LNCaP clone FGC (cell line): ENCODE measurements at regions not wholly inside any gene's neighbourhood (a gene's known extent, or its start where the extent isn't known, plus 50 kb on each side); places are given as distances from the start of the nearest gene placed in this dataset.

Source experiments
- DNase-seq: peaks from one replicate; pipeline ENCODE4 v3.0.0-alpha.2; 2011; ENCODE audit warnings: low read depth
- H3K4me3 ChIP-seq: 2 replicates; pipeline ENCODE4 v1.5.1; 2011; ENCODE audit warnings: mild to moderate bottlenecking, low read depth, low read length, control low read depth
- CTCF ChIP-seq: IDR thresholded peaks from 2 replicates; pipeline ENCODE4 v1.5.1; 2012; ENCODE audit warnings: mild to moderate bottlenecking; ENCODE audit not compliant: control insufficient read depth, insufficient read depth; ENCODE audit errors: extremely low read depth

- no peak overlapping the region for H3K4me3 ChIP-seq
- no peak for DNase-seq
- no peak for TF ChIP-seq CTCF
Measured at GRCh38 chr14:26703686-26704366, 106.0 kb upstream of the NOVA1 start.

GRCh38 chr14:26707234-26707633 is 109.4 kb upstream of the NOVA1 start:
- DNase-seq = no peak
- no peak overlapping the region for H3K4me3 ChIP-seq
- no peak for TF ChIP-seq CTCF

- H3K4me3 ChIP-seq = no peak overlapping the region
- no peak for TF ChIP-seq CTCF
- no peak for DNase-seq
Measured at GRCh38 chr14:26709019-26709418, 111.2 kb upstream of the NOVA1 start.

GRCh38 chr14:26719514-26719913 is 121.7 kb upstream of the NOVA1 start:
- no peak for TF ChIP-seq CTCF
- no peak overlapping the region for H3K4me3 ChIP-seq
- DNase-seq = no peak

GRCh38 chr14:26722258-26722657 is 124.4 kb upstream of the NOVA1 start:
- TF ChIP-seq CTCF = no peak
- DNase-seq = no peak
- H3K4me3 ChIP-seq = no peak overlapping the region

GRCh38 chr14:26729851-26730250 is 132.0 kb upstream of the NOVA1 start:
- no peak for DNase-seq
- no peak overlapping the region for H3K4me3 ChIP-seq
- TF ChIP-seq CTCF = no peak
